ENCODE measurements at regions not wholly inside any gene's neighbourhood (a gene's known extent, or its start where the extent isn't known, plus 50 kb on each side); places are given as distances from the start of the nearest gene placed in this dataset.

- TF ChIP-seq, protein P1, sequence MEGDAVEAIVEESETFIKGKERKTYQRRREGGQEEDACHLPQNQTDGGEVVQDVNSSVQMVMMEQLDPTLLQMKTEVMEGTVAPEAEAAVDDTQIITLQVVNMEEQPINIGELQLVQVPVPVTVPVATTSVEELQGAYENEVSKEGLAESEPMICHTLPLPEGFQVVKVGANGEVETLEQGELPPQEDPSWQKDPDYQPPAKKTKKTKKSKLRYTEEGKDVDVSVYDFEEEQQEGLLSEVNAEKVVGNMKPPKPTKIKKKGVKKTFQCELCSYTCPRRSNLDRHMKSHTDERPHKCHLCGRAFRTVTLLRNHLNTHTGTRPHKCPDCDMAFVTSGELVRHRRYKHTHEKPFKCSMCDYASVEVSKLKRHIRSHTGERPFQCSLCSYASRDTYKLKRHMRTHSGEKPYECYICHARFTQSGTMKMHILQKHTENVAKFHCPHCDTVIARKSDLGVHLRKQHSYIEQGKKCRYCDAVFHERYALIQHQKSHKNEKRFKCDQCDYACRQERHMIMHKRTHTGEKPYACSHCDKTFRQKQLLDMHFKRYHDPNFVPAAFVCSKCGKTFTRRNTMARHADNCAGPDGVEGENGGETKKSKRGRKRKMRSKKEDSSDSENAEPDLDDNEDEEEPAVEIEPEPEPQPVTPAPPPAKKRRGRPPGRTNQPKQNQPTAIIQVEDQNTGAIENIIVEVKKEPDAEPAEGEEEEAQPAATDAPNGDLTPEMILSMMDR (IDR thresholded peaks at IDR 0.05; ENCODE audit: low read depth, low read length, missing input control): no peak
- TF ChIP-seq ATF3 (IDR thresholded peaks at IDR 0.05): no peak
- no peak for TF ChIP-seq TAF1 (conservative IDR thresholded peaks at IDR 0.05)
- TF ChIP-seq, protein P2, sequence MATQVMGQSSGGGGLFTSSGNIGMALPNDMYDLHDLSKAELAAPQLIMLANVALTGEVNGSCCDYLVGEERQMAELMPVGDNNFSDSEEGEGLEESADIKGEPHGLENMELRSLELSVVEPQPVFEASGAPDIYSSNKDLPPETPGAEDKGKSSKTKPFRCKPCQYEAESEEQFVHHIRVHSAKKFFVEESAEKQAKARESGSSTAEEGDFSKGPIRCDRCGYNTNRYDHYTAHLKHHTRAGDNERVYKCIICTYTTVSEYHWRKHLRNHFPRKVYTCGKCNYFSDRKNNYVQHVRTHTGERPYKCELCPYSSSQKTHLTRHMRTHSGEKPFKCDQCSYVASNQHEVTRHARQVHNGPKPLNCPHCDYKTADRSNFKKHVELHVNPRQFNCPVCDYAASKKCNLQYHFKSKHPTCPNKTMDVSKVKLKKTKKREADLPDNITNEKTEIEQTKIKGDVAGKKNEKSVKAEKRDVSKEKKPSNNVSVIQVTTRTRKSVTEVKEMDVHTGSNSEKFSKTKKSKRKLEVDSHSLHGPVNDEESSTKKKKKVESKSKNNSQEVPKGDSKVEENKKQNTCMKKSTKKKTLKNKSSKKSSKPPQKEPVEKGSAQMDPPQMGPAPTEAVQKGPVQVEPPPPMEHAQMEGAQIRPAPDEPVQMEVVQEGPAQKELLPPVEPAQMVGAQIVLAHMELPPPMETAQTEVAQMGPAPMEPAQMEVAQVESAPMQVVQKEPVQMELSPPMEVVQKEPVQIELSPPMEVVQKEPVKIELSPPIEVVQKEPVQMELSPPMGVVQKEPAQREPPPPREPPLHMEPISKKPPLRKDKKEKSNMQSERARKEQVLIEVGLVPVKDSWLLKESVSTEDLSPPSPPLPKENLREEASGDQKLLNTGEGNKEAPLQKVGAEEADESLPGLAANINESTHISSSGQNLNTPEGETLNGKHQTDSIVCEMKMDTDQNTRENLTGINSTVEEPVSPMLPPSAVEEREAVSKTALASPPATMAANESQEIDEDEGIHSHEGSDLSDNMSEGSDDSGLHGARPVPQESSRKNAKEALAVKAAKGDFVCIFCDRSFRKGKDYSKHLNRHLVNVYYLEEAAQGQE (IDR thresholded peaks at IDR 0.05): no peak
These were observed 865.7 kb downstream of the EPHA3 start for GRCh38 chr3:89973156-89973555.
